Right lobe of liver (tissue), 4 donors: ENCODE measurements at regions not wholly inside any gene's neighbourhood (a gene's known extent, or its start where the extent isn't known, plus 50 kb on each side); places are given as distances from the start of the nearest gene placed in this dataset.

Source experiments
- CTCF ChIP-seq, 4 donors: fragments of 200-600 bp in 3 of 4; fragments of 450-650 bp in 1 of 4; IDR thresholded peaks; one replicate each; pipeline versions ENCODE4 v1.5.1 to v1.8.0; 2016 to 2022; ENCODE audit warnings: antibody characterized with exemption in 4 of 4, mild to moderate bottlenecking in 2 of 4
- POLR2A ChIP-seq: fragments of 450-650 bp; IDR thresholded peaks from one replicate; pipeline ENCODE4 v1.6.1; 2017; ENCODE audit warnings: antibody characterized with exemption, mild to moderate bottlenecking
- donor health status: DM: no; HTN: no; CAD: no.
- donor health status: DM: no; HTN: no; CAD: no.
- donor health status: DM: no; HTN: yes; CAD: no.

GRCh38 chr5:81853030-81853357 lies 102.1 kb upstream of the SSBP2 start:
- TF ChIP-seq CTCF (IDR thresholded peaks at IDR 0.05) = no peak
- TF ChIP-seq POLR2A = no peak
